NCI-H345 treated with DMSO at 0.1 percent for 48 hours (cell line): ENCODE measurements at regions not wholly inside any gene's neighbourhood (a gene's known extent, or its start where the extent isn't known, plus 50 kb on each side); places are given as distances from the start of the nearest gene placed in this dataset.
A peak's percentile ranks its signal among the peaks of the same experiment; 100 is the strongest.

Source experiments
- DNase-seq: peaks from one replicate; lab custom pipeline; 2025; ENCODE audit not compliant: unreplicated experiment; lab: John Stamatoyannopoulos, UW

GRCh38 chr16:65213866-65214595 is 92.2 kb upstream of the CDH11 start:
- no peak for DNase-seq

- no peak for DNase-seq
These were observed 90.9 kb upstream of the CDH11 start for GRCh38 chr16:65212791-65213190.

GRCh38 chr16:65212240-65212639 is 90.4 kb upstream of the CDH11 start:
- no peak for DNase-seq

- DNase-seq: no peak
These were observed 80.6 kb upstream of the CDH11 start for GRCh38 chr16:65202461-65202860.

GRCh38 chr16:65201511-65201910 is 79.6 kb upstream of the CDH11 start:
- DNase-seq: no peak

- no peak for DNase-seq
These were observed 79.0 kb upstream of the CDH11 start for GRCh38 chr16:65200857-65201256.

- no peak for DNase-seq
These were observed 78.4 kb upstream of the CDH11 start for GRCh38 chr16:65200156-65200773.

GRCh38 chr16:65196420-65197075 is 74.7 kb upstream of the CDH11 start:
- peak; percentile 13 for DNase-seq

GRCh38 chr16:65195998-65196397 is 74.1 kb upstream of the CDH11 start:
- no peak for DNase-seq

- DNase-seq: no peak
These were observed 63.4 kb upstream of the CDH11 start for GRCh38 chr16:65185241-65185778.

GRCh38 chr16:65181071-65181561 is 59.3 kb upstream of the CDH11 start:
- DNase-seq: no peak

GRCh38 chr16:65178151-65178550 is 56.3 kb upstream of the CDH11 start:
- no peak for DNase-seq

GRCh38 chr16:65176603-65177002 is 54.7 kb upstream of the CDH11 start:
- DNase-seq: no peak

- DNase-seq: no peak
These were observed 50.5 kb upstream of the CDH11 start for GRCh38 chr16:65172356-65172755.
